ENCODE measurements at regions not wholly inside any gene's neighbourhood (a gene's known extent, or its start where the extent isn't known, plus 50 kb on each side); places are given as distances from the start of the nearest gene placed in this dataset.

DNA sequence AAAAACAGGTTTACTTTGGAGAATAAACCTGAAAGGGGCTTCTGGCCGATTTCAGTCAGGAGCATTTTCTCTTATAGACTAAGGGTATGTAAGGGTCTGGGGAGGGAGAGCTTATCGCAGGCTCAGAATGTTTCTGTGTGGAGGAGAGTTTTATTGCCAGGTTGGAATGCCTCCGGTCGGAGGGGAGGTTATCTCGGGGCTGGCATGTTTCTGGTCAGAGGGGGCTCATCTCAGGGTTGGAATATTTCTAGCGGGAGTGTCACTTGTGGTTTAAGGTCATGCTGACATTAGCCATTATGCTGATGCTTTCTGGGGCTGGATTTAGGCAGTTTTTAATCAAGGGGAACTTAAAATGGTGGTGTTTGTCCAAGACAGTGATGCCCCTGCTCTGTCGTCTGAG lies 333.6 kb downstream of the METTL4 start:
- TF ChIP-seq, protein P1, sequence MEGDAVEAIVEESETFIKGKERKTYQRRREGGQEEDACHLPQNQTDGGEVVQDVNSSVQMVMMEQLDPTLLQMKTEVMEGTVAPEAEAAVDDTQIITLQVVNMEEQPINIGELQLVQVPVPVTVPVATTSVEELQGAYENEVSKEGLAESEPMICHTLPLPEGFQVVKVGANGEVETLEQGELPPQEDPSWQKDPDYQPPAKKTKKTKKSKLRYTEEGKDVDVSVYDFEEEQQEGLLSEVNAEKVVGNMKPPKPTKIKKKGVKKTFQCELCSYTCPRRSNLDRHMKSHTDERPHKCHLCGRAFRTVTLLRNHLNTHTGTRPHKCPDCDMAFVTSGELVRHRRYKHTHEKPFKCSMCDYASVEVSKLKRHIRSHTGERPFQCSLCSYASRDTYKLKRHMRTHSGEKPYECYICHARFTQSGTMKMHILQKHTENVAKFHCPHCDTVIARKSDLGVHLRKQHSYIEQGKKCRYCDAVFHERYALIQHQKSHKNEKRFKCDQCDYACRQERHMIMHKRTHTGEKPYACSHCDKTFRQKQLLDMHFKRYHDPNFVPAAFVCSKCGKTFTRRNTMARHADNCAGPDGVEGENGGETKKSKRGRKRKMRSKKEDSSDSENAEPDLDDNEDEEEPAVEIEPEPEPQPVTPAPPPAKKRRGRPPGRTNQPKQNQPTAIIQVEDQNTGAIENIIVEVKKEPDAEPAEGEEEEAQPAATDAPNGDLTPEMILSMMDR (IDR thresholded peaks at IDR 0.05; ENCODE audit: low read depth, low read length) = no peak
- TF ChIP-seq, protein P2, sequence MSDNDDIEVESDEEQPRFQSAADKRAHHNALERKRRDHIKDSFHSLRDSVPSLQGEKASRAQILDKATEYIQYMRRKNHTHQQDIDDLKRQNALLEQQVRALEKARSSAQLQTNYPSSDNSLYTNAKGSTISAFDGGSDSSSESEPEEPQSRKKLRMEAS (IDR thresholded peaks at IDR 0.05; ENCODE audit: low read depth, low read length) = no peak
- TF ChIP-seq POLR2A (IDR thresholded peaks at IDR 0.05; ENCODE audit: extremely low read depth, insufficient read length) = no peak
- no peak for TF ChIP-seq MYC (IDR thresholded peaks at IDR 0.05; ENCODE audit: low read depth, low read length)
